Non-pigmented ciliary epithelial cell (primary cell): ENCODE measurements at regions not wholly inside any gene's neighbourhood (a gene's known extent, or its start where the extent isn't known, plus 50 kb on each side); places are given as distances from the start of the nearest gene placed in this dataset.
"Not testable (repeated sequence)": the region's sequence is repeated elsewhere in the genome, so short reads cannot be mapped to it uniquely, and the experiment has no call there.

Experiments
- DNase-seq: peaks from one replicate; pipeline ENCODE4 v3.0.0-alpha.2; 2010; ENCODE audit warnings: low read depth

DNA sequence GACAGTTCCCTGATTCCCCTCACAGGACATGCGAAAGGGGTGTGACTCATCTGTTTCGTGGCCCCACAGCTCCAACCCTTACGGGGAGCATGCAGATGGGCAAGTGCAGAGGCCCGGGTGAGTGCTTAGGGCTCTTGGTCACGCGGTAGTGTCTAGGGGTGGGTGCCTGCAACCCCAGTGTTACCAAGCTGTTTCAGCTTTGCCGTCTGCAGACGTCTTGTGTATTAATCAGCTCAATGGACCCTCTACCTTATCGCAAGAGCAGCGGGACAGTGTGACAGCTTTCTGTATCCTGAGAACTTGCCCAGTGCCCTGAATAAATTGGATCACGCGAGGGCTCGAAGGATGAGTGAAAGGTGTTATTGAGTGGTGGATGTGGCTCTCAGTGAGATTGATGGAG, 816.4 kb upstream of the ANO3 start:
- DNase-seq, result no peak

- no peak for DNase-seq
Measured at GRCh38 chr11:25520459-25520858, 811.5 kb upstream of the ANO3 start.

DNA sequence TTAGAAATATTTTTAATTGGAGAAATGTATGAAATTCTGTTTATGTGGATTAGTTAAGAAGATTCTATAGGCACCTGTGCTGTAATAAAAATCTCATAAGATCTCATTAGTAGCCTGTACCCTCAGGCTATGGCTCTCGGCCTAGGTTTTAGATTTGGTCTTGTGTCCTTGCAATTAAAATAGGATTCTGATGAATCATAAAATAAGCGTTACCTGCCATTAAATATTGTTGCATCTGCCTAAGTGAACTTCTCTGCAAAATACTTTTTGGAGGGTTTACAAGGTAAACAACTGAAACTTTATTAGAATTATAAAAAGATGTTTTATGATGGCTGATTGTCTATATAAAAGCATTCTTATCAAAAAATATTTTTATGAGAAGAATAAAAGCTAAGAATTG, 804.1 kb upstream of the ANO3 start:
- DNase-seq, result no peak

DNA sequence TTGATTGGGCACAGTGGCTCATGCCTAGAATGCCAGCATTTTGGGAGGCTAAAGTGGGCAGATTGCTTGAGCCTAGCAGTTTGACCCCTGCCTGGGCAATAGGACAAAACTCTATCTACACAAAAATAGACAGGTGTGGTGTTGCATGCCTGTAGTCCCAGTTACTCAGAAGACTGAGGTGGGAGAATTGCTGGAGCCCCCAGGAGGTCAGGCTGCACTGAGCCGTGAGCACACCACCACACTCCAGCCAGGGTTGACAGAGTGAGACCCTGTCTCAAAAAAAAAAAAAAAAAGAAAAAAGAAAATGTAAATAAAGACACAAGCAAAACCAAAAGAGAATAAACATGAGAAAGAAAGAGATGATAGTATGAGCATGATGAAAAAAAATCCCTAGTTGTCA, 802.4 kb upstream of the ANO3 start:
- no peak for DNase-seq

DNA sequence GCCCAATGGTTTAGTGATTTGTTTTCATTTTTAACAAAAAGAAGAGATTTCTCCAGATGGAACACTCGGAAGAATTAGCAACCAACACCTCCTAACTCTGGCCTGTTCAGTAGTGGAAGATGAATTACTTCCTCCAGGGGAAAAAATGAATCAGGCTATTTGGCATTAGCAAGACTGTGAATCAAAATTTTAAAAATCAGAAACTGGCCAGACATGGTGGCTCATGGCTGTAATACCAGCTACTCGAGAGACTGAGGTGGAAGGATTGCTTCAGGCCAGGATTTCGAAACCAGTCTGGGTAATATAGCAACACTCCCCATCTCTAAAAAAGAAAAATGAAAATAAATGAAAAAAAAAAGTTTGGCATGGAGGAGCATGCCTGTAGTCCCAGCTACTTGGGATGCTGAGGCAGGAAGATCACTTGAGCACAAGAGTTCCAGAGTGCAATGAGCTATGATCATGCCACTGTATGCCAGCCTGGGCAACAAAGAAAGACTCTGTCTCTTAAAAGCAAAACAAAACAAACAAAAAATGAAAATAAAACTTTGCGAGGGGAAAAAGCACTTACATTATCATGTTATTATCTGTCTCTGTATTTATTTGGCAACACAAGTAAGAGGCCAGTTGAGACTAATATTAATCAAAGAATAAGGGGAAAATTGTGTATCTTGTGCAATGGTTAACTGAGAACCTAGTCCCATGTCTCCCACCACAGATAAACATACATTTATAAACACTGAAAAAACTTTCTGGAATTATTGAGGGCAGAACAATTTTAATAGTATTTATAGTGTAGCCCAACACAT, 796.3 kb upstream of the ANO3 start:
- DNase-seq, result no peak

DNA sequence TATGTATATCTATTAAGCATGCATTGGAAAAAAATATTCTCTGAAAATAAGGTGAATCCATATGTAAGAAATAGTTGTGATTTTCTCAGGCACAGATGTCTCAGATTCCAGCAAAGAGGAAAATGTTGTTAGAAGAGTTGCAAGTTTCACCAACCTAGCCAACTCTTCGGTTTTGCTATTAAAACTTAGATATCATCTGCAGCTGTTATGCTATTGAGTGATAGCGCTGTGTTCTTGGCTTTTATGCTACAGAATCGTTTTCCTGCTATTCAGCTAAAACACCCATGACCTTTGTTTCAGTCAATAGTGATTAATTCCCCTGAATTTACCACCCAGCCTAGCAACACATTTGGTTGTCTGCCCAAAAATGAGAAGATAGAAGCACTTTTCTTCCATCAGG, 795.6 kb upstream of the ANO3 start:
- no peak for DNase-seq

- DNase-seq, result no peak
Measured at GRCh38 chr11:25537393-25537792, 794.5 kb upstream of the ANO3 start.

GRCh38 chr11:25547292-25547691, 784.6 kb upstream of the ANO3 start:
- DNase-seq, result no peak

GRCh38 chr11:25562417-25562816, 769.5 kb upstream of the ANO3 start:
- DNase-seq, result no peak

- DNase-seq, result no peak
Measured at GRCh38 chr11:25565846-25566245, 766.1 kb upstream of the ANO3 start.

GRCh38 chr11:25566298-25567200, 765.4 kb upstream of the ANO3 start:
- no peak for DNase-seq

DNA sequence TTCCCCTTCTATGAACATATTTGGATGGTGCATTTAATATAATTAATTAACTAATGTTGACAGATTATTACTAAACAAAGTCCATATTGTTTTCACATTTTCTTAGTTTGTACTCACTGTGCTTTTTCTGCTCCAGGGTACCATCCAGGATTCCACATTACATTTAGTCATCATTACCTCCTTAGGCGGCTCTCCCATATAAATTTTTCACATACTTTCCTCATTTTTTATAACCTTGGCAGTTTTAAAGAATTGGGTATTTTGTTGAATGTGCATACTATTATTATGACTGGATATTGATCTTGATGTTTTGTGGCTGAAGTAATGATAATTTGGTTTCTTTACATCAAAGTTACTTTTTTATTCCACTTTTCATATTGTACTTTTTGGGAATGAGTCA, 755.6 kb upstream of the ANO3 start:
- no peak for DNase-seq

GRCh38 chr11:25579554-25579953, 752.4 kb upstream of the ANO3 start:
- not testable (repeated sequence) for DNase-seq

- no peak for DNase-seq
Measured at GRCh38 chr11:25583596-25583995, 748.3 kb upstream of the ANO3 start.

DNA sequence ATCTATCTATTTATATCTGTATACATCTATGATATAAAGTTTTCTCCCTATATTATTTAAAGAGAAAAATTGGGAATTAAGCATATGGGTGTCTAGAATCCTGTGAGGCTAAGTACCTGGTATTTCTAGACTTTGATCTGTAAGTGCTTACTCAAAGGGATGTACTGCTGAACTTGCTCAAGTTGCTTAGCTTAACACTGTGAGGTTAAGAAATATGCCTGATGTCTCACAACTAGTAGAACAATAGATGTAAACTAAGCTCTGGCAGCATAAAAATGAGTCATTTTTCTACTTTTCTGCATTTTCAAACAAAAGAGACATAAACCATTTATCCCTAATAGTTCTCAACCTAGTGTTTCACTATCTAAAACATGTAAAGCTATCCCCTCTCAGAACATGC, 744.4 kb upstream of the ANO3 start:
- DNase-seq, result no peak

DNA sequence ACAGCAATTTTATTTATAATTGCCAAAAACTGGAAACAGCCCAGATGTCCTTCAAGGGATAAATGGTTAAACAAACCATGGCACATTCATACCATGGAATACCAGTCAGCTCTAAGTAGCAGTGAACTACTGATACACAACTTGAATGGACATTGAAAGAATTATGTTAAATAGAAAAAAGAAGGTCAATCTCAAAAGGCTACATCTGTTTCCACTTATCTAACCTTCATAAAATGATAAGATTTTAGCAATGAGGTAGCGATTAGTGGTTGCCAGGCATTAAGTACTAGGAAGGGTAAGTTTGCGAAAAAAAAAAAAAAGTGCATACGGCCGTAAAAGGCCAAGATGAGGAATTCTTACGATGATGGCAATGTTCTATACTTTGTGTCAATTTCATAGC, 738.7 kb upstream of the ANO3 start:
- no peak for DNase-seq

DNA sequence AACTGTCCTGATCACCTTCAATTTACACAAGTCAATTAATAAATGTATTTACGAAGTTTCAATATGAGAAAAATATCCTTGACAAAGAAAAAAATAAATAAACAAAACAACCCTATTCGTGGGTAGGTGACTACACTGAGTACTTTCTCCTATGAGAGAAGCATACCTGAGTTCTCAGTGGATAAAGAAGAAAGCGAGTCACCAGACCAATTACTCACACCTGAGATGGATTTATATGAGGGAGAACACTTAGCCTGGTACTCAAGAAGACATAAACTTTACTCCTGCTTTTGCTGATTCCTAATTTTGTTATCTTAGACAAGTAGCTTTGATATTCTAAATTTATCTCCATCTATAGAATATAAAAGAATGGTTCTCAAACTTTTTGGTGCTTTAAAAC, 735.2 kb upstream of the ANO3 start:
- DNase-seq, result no peak

- DNase-seq, result no peak
Measured at GRCh38 chr11:25597696-25598095, 734.2 kb upstream of the ANO3 start.

GRCh38 chr11:25602149-25602548, 729.8 kb upstream of the ANO3 start:
- DNase-seq, result no peak

GRCh38 chr11:25602959-25603358, 729.0 kb upstream of the ANO3 start:
- DNase-seq, result no peak

DNA sequence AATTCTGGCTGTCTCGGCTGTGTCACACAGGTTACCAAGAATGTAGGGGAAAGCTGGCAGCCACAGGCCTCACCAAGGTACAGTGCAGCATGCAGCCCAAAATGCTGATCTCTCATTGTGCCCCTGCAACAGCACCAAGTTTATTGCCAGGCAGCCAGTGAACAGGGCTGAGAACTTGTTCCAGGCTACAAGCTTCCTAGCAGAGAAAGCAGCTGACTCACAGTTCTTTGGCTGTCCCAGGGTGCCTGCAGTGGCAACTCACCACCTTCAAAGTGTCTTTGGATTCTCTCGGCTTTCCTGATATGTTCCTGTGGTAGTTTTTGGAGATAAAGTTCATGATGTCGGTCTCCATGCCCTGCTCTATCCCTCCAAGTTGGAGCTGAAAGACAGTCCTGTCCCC, 719.1 kb upstream of the ANO3 start:
- DNase-seq, result no peak

DNA sequence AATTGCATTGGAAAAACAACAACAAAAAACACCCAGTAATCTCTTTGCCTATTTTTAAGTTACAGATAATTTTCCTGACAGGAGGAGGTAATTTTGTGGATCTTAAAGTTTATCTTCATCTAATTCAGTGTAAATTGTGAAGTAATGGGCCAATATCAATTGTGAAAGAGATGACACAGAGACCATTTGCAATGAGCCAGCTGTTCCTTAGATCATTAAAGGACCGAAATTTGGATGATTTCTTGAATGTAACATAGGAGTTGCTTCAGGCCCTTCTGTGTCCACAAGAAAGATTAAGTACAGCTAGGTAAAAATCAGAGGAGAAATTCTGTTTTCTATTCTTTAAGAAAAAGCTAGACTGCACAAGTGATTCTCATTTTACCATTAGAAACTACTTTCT, 718.5 kb upstream of the ANO3 start:
- DNase-seq, result no peak

DNA sequence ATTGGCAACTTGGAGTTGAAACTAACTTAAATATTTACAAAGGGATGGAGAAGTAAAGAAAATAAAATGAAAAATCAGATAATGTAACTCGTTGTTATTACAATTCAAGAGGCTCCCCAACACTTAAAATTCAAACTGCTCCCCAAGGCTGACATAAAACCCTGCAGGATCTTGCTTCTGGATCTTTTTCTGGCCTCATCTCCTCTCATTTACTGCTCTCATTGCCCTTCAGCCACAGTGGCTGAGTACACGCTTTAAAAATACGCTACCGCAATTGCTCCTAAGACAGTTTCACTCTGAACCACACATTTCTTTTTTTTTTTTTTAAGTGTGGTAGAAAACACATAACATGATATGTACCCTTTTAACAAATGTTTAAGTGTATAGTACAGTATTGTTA, 718.1 kb upstream of the ANO3 start:
- DNase-seq, result no peak
